Central memory CD8-positive, alpha-beta T cell (primary cell): ENCODE measurements at regions not wholly inside any gene's neighbourhood (a gene's known extent, or its start where the extent isn't known, plus 50 kb on each side); places are given as distances from the start of the nearest gene placed in this dataset.

Experiments used
- ATAC-seq: fragments of 150-1000 bp; cut with Tn5 transposase; replicated peaks from 2 replicates; pipeline ENCODE4 v1.10.0; 2022; ENCODE audit warnings: mild to moderate bottlenecking, moderate FRiP score, moderate number of reproducible peaks; ENCODE audit not compliant: poor library complexity, severe bottlenecking; ENCODE audit errors: extremely low read depth
- DNase-seq, 2 donors: peaks; one replicate each; pipeline ENCODE4 v3.0.0; 2021; ENCODE audit warnings: low spot score in 2 of 2
- H3K27ac Mint-ChIP-seq: one replicate; pipeline ENCODE4 v1.8.0; 2022; ENCODE audit warnings: low read depth, mild to moderate bottlenecking, moderate library complexity, mixed read lengths
- H3K27me3 Mint-ChIP-seq: one replicate; pipeline ENCODE4 v1.8.0; 2022; ENCODE audit warnings: mixed read lengths
- H3K36me3 Mint-ChIP-seq: one replicate; pipeline ENCODE4 v1.8.0; 2022; ENCODE audit warnings: mild to moderate bottlenecking, moderate library complexity, mixed read lengths; ENCODE audit not compliant: insufficient read depth
- H3K4me1 Mint-ChIP-seq: one replicate; pipeline ENCODE4 v1.8.0; 2022; ENCODE audit warnings: mixed read lengths
- H3K4me3 Mint-ChIP-seq: one replicate; pipeline ENCODE4 v1.8.0; 2022; ENCODE audit warnings: mild to moderate bottlenecking, moderate library complexity, mixed read lengths
- H3K9me3 Mint-ChIP-seq: one replicate; pipeline ENCODE4 v1.8.0; 2022; ENCODE audit warnings: mixed read lengths

DNA sequence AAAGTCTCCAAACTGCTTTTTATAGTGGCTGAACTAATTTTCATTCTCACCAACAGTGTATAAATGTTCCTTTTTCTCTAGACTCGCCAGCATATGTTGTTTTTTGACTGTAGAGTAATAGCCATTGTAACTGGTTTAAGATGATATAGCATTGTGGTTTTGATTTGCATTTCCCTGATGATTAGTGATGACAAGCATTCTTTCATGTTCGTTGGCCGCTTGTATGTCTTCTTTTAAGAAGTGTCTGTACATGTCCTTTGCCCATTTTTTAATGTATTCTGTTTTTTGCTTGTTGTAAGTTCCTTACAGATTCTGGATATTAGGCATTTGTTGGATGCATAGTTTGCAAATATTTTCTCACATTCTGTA, 404.9 kb downstream of the FLRT2 start:
- H3K9me3 Mint-ChIP-seq: peaks cover 11% of the 10 kb centered on the region
- H3K4me3 Mint-ChIP-seq: peak overlapping the region; percentile 93

GRCh38 chr14:85934123-85934885, 404.4 kb downstream of the FLRT2 start:
- H3K4me3 Mint-ChIP-seq: peak overlapping the region; percentile 93
- peaks cover 37% of the 10 kb centered on the region for H3K4me1 Mint-ChIP-seq
- peak; percentile 88 for ATAC-seq
- DNase-seq: peak; percentile 26 to 60
- H3K27me3 Mint-ChIP-seq: no peaks in the 10 kb centered on the region
- H3K36me3 Mint-ChIP-seq: peaks cover 14% of the 10 kb centered on the region
- peaks cover 11% of the 10 kb centered on the region for H3K9me3 Mint-ChIP-seq
- H3K27ac Mint-ChIP-seq: peak overlapping the region; percentile 97

More for the DNA sequence above, 404.9 kb downstream of the FLRT2 start:
- Mint-ChIP-seq H3K27ac (peak overlapping the region; percentile 97), H3K4me1 (peaks cover 37% of the 10 kb centered on the region), H3K27me3 (no peaks in the 10 kb centered on the region), H3K36me3 (peaks cover 14% of the 10 kb centered on the region)
- no peak for DNase-seq
- peak; percentile 50 for ATAC-seq

DNA sequence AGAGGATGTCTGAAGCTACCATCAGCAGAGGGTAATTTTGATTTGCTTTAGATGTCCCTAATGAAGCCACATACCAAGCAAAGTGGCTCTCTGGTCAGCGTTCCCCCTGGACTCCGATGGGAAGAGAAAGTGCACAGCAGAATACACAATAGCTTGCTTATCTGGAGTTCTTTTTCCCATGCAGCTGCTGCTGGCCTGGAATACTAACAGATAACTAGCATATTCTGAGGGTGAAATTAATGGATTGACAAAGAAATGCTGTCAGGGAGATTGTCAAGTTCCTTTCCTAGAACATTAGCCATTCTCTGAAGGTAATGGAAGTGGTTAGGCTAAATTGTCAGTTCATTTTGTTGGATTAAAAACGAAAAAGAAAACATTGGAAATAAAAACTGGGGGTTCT, 391.3 kb downstream of the FLRT2 start:
- Mint-ChIP-seq H3K9me3 (no peaks in the 10 kb centered on the region), H3K36me3 (no peaks in the 10 kb centered on the region), H3K27me3 (peaks cover 20% of the 10 kb centered on the region), H3K27ac (no peak overlapping the region), H3K4me3 (no peak overlapping the region), H3K4me1 (no peaks in the 10 kb centered on the region)
- no peak for ATAC-seq
- no peak for DNase-seq

- Mint-ChIP-seq H3K27me3 (peaks cover 34% of the 10 kb centered on the region), H3K36me3 (no peaks in the 10 kb centered on the region)
- no peak for DNase-seq
Observed at GRCh38 chr14:85917716-85918115, 387.8 kb downstream of the FLRT2 start.

DNA sequence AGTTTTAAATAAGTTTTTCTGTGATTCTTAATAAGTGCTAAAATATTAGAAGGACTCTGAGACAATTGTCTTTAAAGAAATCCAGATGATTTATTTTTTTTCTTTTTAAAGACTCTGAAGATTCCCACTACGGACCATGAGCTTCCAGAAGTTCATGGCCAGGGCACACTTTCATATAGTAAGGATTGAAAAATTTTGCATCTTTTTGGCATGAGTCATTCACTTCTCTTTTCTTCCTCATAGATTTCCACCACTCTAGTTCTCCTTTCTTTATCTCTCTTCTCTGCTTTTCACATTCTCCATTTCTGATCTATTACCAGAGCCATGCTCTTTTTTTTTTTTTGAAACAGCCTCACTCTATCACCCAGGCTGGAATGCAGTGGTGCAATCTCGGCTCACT, 385.8 kb downstream of the FLRT2 start:
- no peaks in the 10 kb centered on the region for H3K9me3 Mint-ChIP-seq
- H3K36me3 Mint-ChIP-seq: no peaks in the 10 kb centered on the region
- H3K27me3 Mint-ChIP-seq: peaks cover 34% of the 10 kb centered on the region
- H3K27ac Mint-ChIP-seq: no peak overlapping the region
- no peak overlapping the region for H3K4me3 Mint-ChIP-seq
- no peak for DNase-seq
- ATAC-seq: no peak
- no peaks in the 10 kb centered on the region for H3K4me1 Mint-ChIP-seq

More at GRCh38 chr14:85917716-85918115, 387.8 kb downstream of the FLRT2 start:
- H3K4me1 Mint-ChIP-seq: no peaks in the 10 kb centered on the region
- H3K9me3 Mint-ChIP-seq: no peaks in the 10 kb centered on the region
- H3K27ac Mint-ChIP-seq: no peak overlapping the region
- no peak for ATAC-seq
- no peak overlapping the region for H3K4me3 Mint-ChIP-seq

GRCh38 chr14:85912141-85912540, 382.2 kb downstream of the FLRT2 start:
- DNase-seq (no peak), ATAC-seq (no peak)
- Mint-ChIP-seq H3K36me3 (no peaks in the 10 kb centered on the region), H3K4me3 (no peak overlapping the region), H3K9me3 (no peaks in the 10 kb centered on the region), H3K4me1 (no peaks in the 10 kb centered on the region), H3K27me3 (peaks cover 17% of the 10 kb centered on the region), H3K27ac (no peak overlapping the region)

DNA sequence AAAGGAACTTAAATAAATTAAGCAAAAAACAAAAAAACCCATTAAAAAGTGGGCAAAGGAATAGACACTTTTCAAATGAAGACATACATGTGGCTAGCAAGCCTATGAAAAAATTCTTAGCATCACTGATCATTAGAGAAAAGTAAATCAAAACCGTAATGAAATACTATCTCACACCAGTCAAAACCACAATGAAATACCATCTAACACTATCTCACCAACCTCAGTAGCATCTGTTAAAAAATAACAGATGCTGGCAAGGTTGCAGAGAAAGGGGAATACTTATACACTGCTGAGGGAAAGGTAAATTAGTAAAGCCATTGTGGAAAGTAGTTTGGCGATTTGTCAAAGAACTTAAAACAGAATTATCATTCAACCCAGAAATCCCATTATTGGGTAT, 381.1 kb downstream of the FLRT2 start:
- Mint-ChIP-seq H3K27ac (no peak overlapping the region), H3K27me3 (peaks cover 23% of the 10 kb centered on the region), H3K9me3 (no peaks in the 10 kb centered on the region), H3K4me3 (no peak overlapping the region), H3K4me1 (no peaks in the 10 kb centered on the region), H3K36me3 (no peaks in the 10 kb centered on the region)
- no peak for ATAC-seq
- DNase-seq: no peak

- Mint-ChIP-seq H3K4me3 (no peak overlapping the region), H3K27me3 (peaks cover 23% of the 10 kb centered on the region), H3K36me3 (no peaks in the 10 kb centered on the region), H3K4me1 (no peaks in the 10 kb centered on the region), H3K9me3 (no peaks in the 10 kb centered on the region), H3K27ac (no peak overlapping the region)
- ATAC-seq (no peak), DNase-seq (no peak)
Observed at GRCh38 chr14:85909581-85909980, 379.6 kb downstream of the FLRT2 start.

GRCh38 chr14:85907536-85907935, 377.6 kb downstream of the FLRT2 start:
- H3K36me3 Mint-ChIP-seq: no peaks in the 10 kb centered on the region
- H3K27ac Mint-ChIP-seq: no peak overlapping the region
- DNase-seq (no peak), ATAC-seq (no peak)
- H3K4me3 Mint-ChIP-seq: no peak overlapping the region
- peaks cover 33% of the 10 kb centered on the region for H3K27me3 Mint-ChIP-seq
- no peaks in the 10 kb centered on the region for H3K9me3 Mint-ChIP-seq
- no peaks in the 10 kb centered on the region for H3K4me1 Mint-ChIP-seq

- Mint-ChIP-seq H3K9me3 (no peaks in the 10 kb centered on the region), H3K27me3 (peaks cover 11% of the 10 kb centered on the region), H3K4me3 (no peak overlapping the region), H3K4me1 (no peaks in the 10 kb centered on the region), H3K27ac (no peak overlapping the region), H3K36me3 (peaks cover 3% of the 10 kb centered on the region)
- no peak for DNase-seq
- ATAC-seq: no peak
Observed at GRCh38 chr14:85897808-85898207, 367.9 kb downstream of the FLRT2 start.

- Mint-ChIP-seq H3K27ac (no peak overlapping the region), H3K4me1 (no peaks in the 10 kb centered on the region), H3K27me3 (no peaks in the 10 kb centered on the region), H3K4me3 (no peak overlapping the region), H3K36me3 (peaks cover 1% of the 10 kb centered on the region), H3K9me3 (no peaks in the 10 kb centered on the region)
- DNase-seq (no peak), ATAC-seq (no peak)
Observed at GRCh38 chr14:85895603-85896002, 365.7 kb downstream of the FLRT2 start.

- H3K4me1 Mint-ChIP-seq: no peaks in the 10 kb centered on the region
- H3K27me3 Mint-ChIP-seq: no peaks in the 10 kb centered on the region
- DNase-seq (no peak), ATAC-seq (no peak)
- H3K36me3 Mint-ChIP-seq: peaks cover 1% of the 10 kb centered on the region
- no peak overlapping the region for H3K27ac Mint-ChIP-seq
- no peaks in the 10 kb centered on the region for H3K9me3 Mint-ChIP-seq
- no peak overlapping the region for H3K4me3 Mint-ChIP-seq
Observed at GRCh38 chr14:85892251-85892650, 362.3 kb downstream of the FLRT2 start.

DNA sequence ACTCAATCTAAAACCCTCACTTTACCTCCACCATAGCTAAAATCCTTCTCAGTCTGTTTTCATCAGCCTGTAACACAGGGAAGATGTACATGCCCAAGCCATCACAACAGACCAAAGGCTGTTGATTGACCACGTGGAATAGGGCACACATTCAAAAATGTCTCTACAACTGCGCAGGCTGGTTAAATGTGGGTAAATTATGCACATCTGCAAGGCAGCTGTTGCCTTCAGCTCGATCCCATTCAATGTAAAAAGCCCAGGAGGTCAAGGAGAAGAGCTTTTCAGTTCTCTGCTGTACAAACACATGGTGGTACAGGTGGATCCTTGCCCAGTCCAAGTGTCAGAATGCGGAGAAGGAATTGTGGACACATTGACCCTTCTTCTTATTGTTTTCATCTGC, 354.0 kb downstream of the FLRT2 start:
- Mint-ChIP-seq H3K9me3 (no peaks in the 10 kb centered on the region), H3K36me3 (peaks cover 2% of the 10 kb centered on the region), H3K4me1 (no peaks in the 10 kb centered on the region), H3K27me3 (no peaks in the 10 kb centered on the region), H3K27ac (no peak overlapping the region), H3K4me3 (no peak overlapping the region)
- no peak for DNase-seq
- no peak for ATAC-seq
